ENCODE measurements at regions not wholly inside any gene's neighbourhood (a gene's known extent, or its start where the extent isn't known, plus 50 kb on each side); places are given as distances from the start of the nearest gene placed in this dataset.
"Not testable (repeated sequence)": the region's sequence is repeated elsewhere in the genome, so short reads cannot be mapped to it uniquely, and the experiment has no call there.

GRCh38 chr16:72729552-72729951 lies 318.4 kb downstream of the ZFHX3 start:
- POLR2A ChIA-PET, H3K4me1 Mint-ChIP-seq, H3K27me3 Mint-ChIP-seq, DNase-seq, H3K27ac Mint-ChIP-seq, ATAC-seq, H3K4me3 Mint-ChIP-seq: not testable (repeated sequence)
- H3K9me3 Mint-ChIP-seq, result peaks cover 2 to 35% (median 21%) of the 10 kb centered on the region in 9 donors
- peaks cover 2 to 14% (median 6%) of the 10 kb centered on the region in 3 donors for H3K36me3 Mint-ChIP-seq

- DNase-seq (no peak), ATAC-seq (no peak)
- H3K9me3 Mint-ChIP-seq, result peaks cover 0 to 29% (median 14%) of the 10 kb centered on the region in 9 donors
- H3K4me1 Mint-ChIP-seq, result peaks cover 0 to 2% (median 0%) of the 10 kb centered on the region in 4 donors
- POLR2A ChIA-PET, result no interaction called here
- H3K4me3 Mint-ChIP-seq, result no peak overlapping the region
- H3K36me3 Mint-ChIP-seq, result peaks cover 2 to 6% (median 3%) of the 10 kb centered on the region in 3 donors
- peaks cover 0 to 5% (median 0%) of the 10 kb centered on the region in 5 donors for H3K27me3 Mint-ChIP-seq
- H3K27ac Mint-ChIP-seq, result no peak overlapping the region
Observed at GRCh38 chr16:72728516-72728915, 319.4 kb downstream of the ZFHX3 start.

GRCh38 chr16:72727565-72727964 lies 320.4 kb downstream of the ZFHX3 start:
- ATAC-seq, result no peak

GRCh38 chr16:72725643-72726042 lies 322.3 kb downstream of the ZFHX3 start:
- ATAC-seq (no peak), DNase-seq (no peak)
- H3K36me3 Mint-ChIP-seq, result no peaks in the 10 kb centered on the region
- POLR2A ChIA-PET, result no interaction called here
- no peaks in the 10 kb centered on the region for H3K27me3 Mint-ChIP-seq
- H3K4me3 Mint-ChIP-seq, result no peak overlapping the region
- no peak overlapping the region for H3K27ac Mint-ChIP-seq
- H3K4me1 Mint-ChIP-seq, result no peaks in the 10 kb centered on the region
- peaks cover 0 to 11% (median 3%) of the 10 kb centered on the region in 9 donors for H3K9me3 Mint-ChIP-seq

More at GRCh38 chr16:72727565-72727964, 320.4 kb downstream of the ZFHX3 start:
- no peak for DNase-seq
- POLR2A ChIA-PET, result no interaction called here
- H3K27ac Mint-ChIP-seq, result no peak overlapping the region
- peaks cover 0 to 20% (median 6%) of the 10 kb centered on the region in 9 donors for H3K9me3 Mint-ChIP-seq
- H3K4me1 Mint-ChIP-seq, result no peaks in the 10 kb centered on the region
- peaks cover 0 to 3% (median 2%) of the 10 kb centered on the region in 3 donors for H3K36me3 Mint-ChIP-seq
- no peak overlapping the region for H3K4me3 Mint-ChIP-seq
- H3K27me3 Mint-ChIP-seq, result no peaks in the 10 kb centered on the region

GRCh38 chr16:72723781-72724180 lies 324.1 kb downstream of the ZFHX3 start:
- no peaks in the 10 kb centered on the region for H3K4me1 Mint-ChIP-seq
- H3K4me3 Mint-ChIP-seq, result no peak overlapping the region
- no peak for DNase-seq
- H3K27ac Mint-ChIP-seq, result no peak overlapping the region
- ATAC-seq, result no peak
- no peaks in the 10 kb centered on the region for H3K27me3 Mint-ChIP-seq
- H3K36me3 Mint-ChIP-seq, result no peaks in the 10 kb centered on the region
- POLR2A ChIA-PET, result no interaction called here
- peaks cover 0 to 2% (median 0%) of the 10 kb centered on the region in 9 donors for H3K9me3 Mint-ChIP-seq

- Mint-ChIP-seq H3K9me3 (no peaks in the 10 kb centered on the region), H3K4me3 (no peak overlapping the region), H3K4me1 (no peaks in the 10 kb centered on the region), H3K36me3 (no peaks in the 10 kb centered on the region), H3K27me3 (no peaks in the 10 kb centered on the region), H3K27ac (no peak overlapping the region)
- no peak for DNase-seq
- POLR2A ChIA-PET, result no interaction called here
- no peak for ATAC-seq
Observed at GRCh38 chr16:72722552-72722951, 325.4 kb downstream of the ZFHX3 start.

- H3K4me3 Mint-ChIP-seq, result no peak overlapping the region
Observed at GRCh38 chr16:72721981-72722380, 325.9 kb downstream of the ZFHX3 start.

GRCh38 chr16:72715267-72715666 lies 332.7 kb downstream of the ZFHX3 start:
- H3K36me3 Mint-ChIP-seq, result peaks cover 19 to 56% (median 46%) of the 10 kb centered on the region in 3 donors
- no peaks in the 10 kb centered on the region for H3K27me3 Mint-ChIP-seq
- POLR2A ChIA-PET, result no interaction called here
- no peak for ATAC-seq
- H3K4me3 Mint-ChIP-seq, result no peak overlapping the region
- DNase-seq, result no peak
- H3K9me3 Mint-ChIP-seq, result peaks cover 19 to 62% (median 36%) of the 10 kb centered on the region in 9 donors
- H3K27ac Mint-ChIP-seq, result no peak overlapping the region
- no peaks in the 10 kb centered on the region for H3K4me1 Mint-ChIP-seq

More at GRCh38 chr16:72721981-72722380, 325.9 kb downstream of the ZFHX3 start:
- H3K27ac Mint-ChIP-seq, result no peak overlapping the region
- H3K9me3 Mint-ChIP-seq, result no peaks in the 10 kb centered on the region
- POLR2A ChIA-PET, result no interaction called here
- H3K4me1 Mint-ChIP-seq, result no peaks in the 10 kb centered on the region
- DNase-seq (no peak), ATAC-seq (no peak)
- H3K36me3 Mint-ChIP-seq, result peaks cover 0 to under 1% (median 0%) of the 10 kb centered on the region in 3 donors
- no peaks in the 10 kb centered on the region for H3K27me3 Mint-ChIP-seq

GRCh38 chr16:72711823-72712222 lies 336.1 kb downstream of the ZFHX3 start:
- peaks cover 24 to 77% (median 40%) of the 10 kb centered on the region in 9 donors for H3K9me3 Mint-ChIP-seq
- no peak for ATAC-seq
- no peak overlapping the region for H3K4me3 Mint-ChIP-seq
- H3K36me3 Mint-ChIP-seq, result peaks cover 19 to 62% (median 55%) of the 10 kb centered on the region in 3 donors
- DNase-seq, result no peak
- no peak overlapping the region for H3K27ac Mint-ChIP-seq
- POLR2A ChIA-PET, result no interaction called here
- no peaks in the 10 kb centered on the region for H3K4me1 Mint-ChIP-seq
- H3K27me3 Mint-ChIP-seq, result no peaks in the 10 kb centered on the region

- no peak overlapping the region for H3K4me3 Mint-ChIP-seq
- peaks cover 0 to 13% (median 9%) of the 10 kb centered on the region in 3 donors for H3K36me3 Mint-ChIP-seq
- DNase-seq (no peak), ATAC-seq (no peak)
- H3K4me1 Mint-ChIP-seq, result no peaks in the 10 kb centered on the region
- no peaks in the 10 kb centered on the region for H3K27me3 Mint-ChIP-seq
- no peak overlapping the region for H3K27ac Mint-ChIP-seq
- H3K9me3 Mint-ChIP-seq, result peaks cover 0 to 22% (median 8%) of the 10 kb centered on the region in 9 donors
- POLR2A ChIA-PET, result no interaction called here
Observed at GRCh38 chr16:72705801-72706200, 342.1 kb downstream of the ZFHX3 start.

- no peak for DNase-seq
- no peaks in the 10 kb centered on the region for H3K27me3 Mint-ChIP-seq
- POLR2A ChIA-PET, result no interaction called here
- no peak for ATAC-seq
- H3K36me3 Mint-ChIP-seq, result peaks cover 0 to 9% (median 5%) of the 10 kb centered on the region in 3 donors
- no peaks in the 10 kb centered on the region for H3K4me1 Mint-ChIP-seq
- H3K9me3 Mint-ChIP-seq, result peaks cover 0 to 14% (median 5%) of the 10 kb centered on the region in 9 donors
- no peak overlapping the region for H3K4me3 Mint-ChIP-seq
- no peak overlapping the region for H3K27ac Mint-ChIP-seq
Observed at GRCh38 chr16:72704746-72705372, 343.1 kb downstream of the ZFHX3 start.

GRCh38 chr16:72689851-72690250 lies 358.1 kb downstream of the ZFHX3 start:
- Mint-ChIP-seq H3K27ac (no peak overlapping the region), H3K4me1 (peaks cover 0 to 1% (median 0%) of the 10 kb centered on the region in 4 donors), H3K4me3 (no peak overlapping the region), H3K9me3 (peaks cover 0 to 12% (median 2%) of the 10 kb centered on the region in 9 donors), H3K27me3 (no peaks in the 10 kb centered on the region), H3K36me3 (peaks cover 0 to 3% (median 0%) of the 10 kb centered on the region in 3 donors)
- POLR2A ChIA-PET, result no interaction called here
- ATAC-seq (no peak), DNase-seq (no peak)

- H3K36me3 Mint-ChIP-seq, result peaks cover 0 to 9% (median 0%) of the 10 kb centered on the region in 3 donors
- H3K9me3 Mint-ChIP-seq, result peaks cover 0 to 13% (median 10%) of the 10 kb centered on the region in 9 donors
- DNase-seq (no peak), ATAC-seq (no peak)
- no peak overlapping the region for H3K27ac Mint-ChIP-seq
- POLR2A ChIA-PET, result no interaction called here
- no peak overlapping the region for H3K4me3 Mint-ChIP-seq
- no peaks in the 10 kb centered on the region for H3K4me1 Mint-ChIP-seq
- no peaks in the 10 kb centered on the region for H3K27me3 Mint-ChIP-seq
Observed at GRCh38 chr16:72680732-72681131, 367.2 kb downstream of the ZFHX3 start.

- DNase-seq, result no peak
- POLR2A ChIA-PET, result no interaction called here
- H3K9me3 Mint-ChIP-seq, result peaks cover 0 to 13% (median 10%) of the 10 kb centered on the region in 9 donors
- no peak overlapping the region for H3K27ac Mint-ChIP-seq
- no peak overlapping the region for H3K4me3 Mint-ChIP-seq
- no peaks in the 10 kb centered on the region for H3K4me1 Mint-ChIP-seq
- H3K36me3 Mint-ChIP-seq, result peaks cover 0 to 9% (median 0%) of the 10 kb centered on the region in 3 donors
- ATAC-seq, result no peak
- no peaks in the 10 kb centered on the region for H3K27me3 Mint-ChIP-seq
Observed at GRCh38 chr16:72679856-72680255, 368.1 kb downstream of the ZFHX3 start.
